ENCODE measurements at regions not wholly inside any gene's neighbourhood (a gene's known extent, or its start where the extent isn't known, plus 50 kb on each side); places are given as distances from the start of the nearest gene placed in this dataset.

DNA sequence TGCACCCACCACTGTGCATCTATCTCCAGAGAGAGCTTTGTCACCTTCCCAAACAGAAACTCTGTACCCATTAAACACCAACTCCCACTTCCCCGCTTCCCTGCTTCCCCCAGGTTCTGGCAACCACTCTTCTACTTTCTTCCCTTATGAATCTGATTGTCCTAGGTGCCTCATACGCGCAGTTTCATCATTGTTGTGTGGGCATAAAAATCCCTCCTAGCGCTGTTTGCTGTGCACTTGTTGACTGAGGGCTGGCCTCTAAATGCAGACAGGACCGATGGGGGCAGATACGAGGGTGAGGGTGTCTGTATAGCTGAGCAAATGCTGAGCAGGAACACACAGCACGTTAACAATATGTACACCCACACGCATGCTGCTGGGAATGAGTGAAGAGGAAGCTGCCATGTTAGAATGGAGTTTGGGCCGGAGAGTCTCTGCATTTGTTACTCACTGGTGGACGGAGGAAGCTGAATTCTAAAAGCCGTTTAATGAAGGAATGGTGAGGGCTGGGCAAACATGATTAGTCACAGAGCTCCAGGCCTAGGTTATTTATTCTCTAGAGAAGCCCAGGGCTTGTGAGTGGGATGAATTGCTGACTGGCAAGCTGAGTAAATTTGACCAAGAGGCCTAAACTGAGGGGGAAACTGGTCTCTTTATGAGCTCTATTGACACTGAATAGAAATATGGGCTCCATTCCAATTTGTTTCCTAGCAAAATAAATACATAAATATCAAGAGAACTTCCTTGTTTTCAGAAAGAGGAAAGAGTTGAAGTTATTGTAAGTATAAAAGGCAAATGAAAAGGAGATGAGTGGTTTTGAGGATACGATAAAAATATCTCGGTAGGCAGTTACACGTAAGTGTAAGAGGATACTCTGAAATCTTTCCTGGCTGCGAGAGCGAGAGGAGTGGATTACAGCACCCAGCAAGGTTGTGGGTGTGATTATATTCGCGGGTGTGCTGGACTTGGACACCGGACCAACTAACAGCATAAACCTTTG lies 95.9 kb upstream of the RPS6KA3 start:
- no peak for DNase-seq (ENCODE audit: low read depth)
- TF ChIP-seq, protein P1, sequence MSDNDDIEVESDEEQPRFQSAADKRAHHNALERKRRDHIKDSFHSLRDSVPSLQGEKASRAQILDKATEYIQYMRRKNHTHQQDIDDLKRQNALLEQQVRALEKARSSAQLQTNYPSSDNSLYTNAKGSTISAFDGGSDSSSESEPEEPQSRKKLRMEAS (IDR thresholded peaks at IDR 0.05; ENCODE audit: low read depth, low read length): no peak
- TF ChIP-seq, protein P2, sequence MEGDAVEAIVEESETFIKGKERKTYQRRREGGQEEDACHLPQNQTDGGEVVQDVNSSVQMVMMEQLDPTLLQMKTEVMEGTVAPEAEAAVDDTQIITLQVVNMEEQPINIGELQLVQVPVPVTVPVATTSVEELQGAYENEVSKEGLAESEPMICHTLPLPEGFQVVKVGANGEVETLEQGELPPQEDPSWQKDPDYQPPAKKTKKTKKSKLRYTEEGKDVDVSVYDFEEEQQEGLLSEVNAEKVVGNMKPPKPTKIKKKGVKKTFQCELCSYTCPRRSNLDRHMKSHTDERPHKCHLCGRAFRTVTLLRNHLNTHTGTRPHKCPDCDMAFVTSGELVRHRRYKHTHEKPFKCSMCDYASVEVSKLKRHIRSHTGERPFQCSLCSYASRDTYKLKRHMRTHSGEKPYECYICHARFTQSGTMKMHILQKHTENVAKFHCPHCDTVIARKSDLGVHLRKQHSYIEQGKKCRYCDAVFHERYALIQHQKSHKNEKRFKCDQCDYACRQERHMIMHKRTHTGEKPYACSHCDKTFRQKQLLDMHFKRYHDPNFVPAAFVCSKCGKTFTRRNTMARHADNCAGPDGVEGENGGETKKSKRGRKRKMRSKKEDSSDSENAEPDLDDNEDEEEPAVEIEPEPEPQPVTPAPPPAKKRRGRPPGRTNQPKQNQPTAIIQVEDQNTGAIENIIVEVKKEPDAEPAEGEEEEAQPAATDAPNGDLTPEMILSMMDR (IDR thresholded peaks at IDR 0.05; ENCODE audit: low read depth, low read length): no peak
- TF ChIP-seq MYC (IDR thresholded peaks at IDR 0.05; ENCODE audit: low read depth, low read length) (no peak), POLR2A (IDR thresholded peaks at IDR 0.05; ENCODE audit: extremely low read depth, insufficient read length) (no peak)
- no peak overlapping the region for H3K4me3 ChIP-seq (ENCODE audit: low read depth, low read length)

DNA sequence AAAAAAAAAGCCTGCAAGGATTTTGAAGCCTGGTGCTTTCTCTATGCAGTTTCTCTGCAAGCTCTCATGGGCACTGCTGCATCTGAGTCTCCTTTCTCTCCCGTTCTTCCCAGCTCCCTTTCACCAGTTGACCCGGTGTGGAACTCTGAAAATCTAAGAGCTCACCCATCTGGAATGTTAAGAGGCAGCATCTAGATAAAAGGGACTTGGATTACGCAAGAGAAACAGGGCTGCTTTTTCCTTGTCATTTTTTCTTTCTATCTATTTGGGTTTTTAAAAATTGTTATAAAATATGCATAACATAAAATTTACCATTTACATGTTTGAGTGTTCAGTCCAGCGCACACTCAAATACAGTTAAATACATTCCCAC lies 95.2 kb upstream of the RPS6KA3 start:
- TF ChIP-seq, protein P1 (IDR thresholded peaks at IDR 0.05; ENCODE audit: low read depth, low read length): no peak
- TF ChIP-seq, protein P2 (IDR thresholded peaks at IDR 0.05; ENCODE audit: low read depth, low read length): no peak
- TF ChIP-seq POLR2A (IDR thresholded peaks at IDR 0.05; ENCODE audit: extremely low read depth, insufficient read length) (no peak), MYC (IDR thresholded peaks at IDR 0.05; ENCODE audit: low read depth, low read length) (no peak)
- no peak overlapping the region for H3K4me3 ChIP-seq (ENCODE audit: low read depth, low read length)
- no peak for DNase-seq (ENCODE audit: low read depth)

DNA sequence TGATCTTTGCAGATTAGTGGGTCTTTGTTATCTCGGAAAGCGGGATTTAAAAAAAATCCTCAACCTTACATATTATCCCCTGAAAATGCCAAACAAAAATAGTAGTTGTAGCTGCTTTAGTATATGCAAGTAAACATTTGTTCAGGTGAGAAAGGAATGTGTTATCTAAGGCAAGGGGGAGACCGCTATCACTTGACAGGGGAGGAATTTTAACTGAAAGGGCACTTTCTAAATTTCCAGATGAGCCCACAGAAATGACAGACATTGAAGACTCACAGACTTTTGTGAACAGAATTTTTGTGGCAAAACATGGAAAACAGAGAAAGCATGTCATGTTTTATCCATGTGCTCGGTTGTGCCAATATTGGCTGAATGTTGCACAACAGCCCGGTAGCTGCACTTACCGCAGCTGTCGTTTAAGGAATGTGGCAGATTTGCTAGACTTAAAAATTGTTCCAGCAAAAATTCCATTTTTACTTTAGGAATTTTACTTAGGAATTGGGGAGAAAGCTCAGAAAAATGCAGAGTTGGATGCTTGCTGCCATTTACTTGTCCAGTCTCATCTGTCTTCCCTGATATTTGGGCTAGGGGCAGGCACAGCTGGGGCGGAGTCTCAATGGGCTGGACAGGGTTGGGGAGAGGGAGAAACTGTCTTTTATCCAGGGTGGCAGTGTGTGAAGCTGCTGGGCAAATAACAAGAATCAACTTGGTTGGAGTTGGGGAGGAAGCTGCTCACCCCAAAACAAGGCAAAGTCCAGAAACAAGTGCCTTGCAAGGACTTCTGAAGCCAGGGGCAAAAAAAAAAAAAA lies 94.6 kb upstream of the RPS6KA3 start:
- TF ChIP-seq, protein P2 (IDR thresholded peaks at IDR 0.05; ENCODE audit: low read depth, low read length): no peak
- no peak for TF ChIP-seq MYC (IDR thresholded peaks at IDR 0.05; ENCODE audit: low read depth, low read length)
- TF ChIP-seq, protein P1 (IDR thresholded peaks at IDR 0.05; ENCODE audit: low read depth, low read length): peak; percentile 14; the same call in 1 of the 2 replicates

DNA sequence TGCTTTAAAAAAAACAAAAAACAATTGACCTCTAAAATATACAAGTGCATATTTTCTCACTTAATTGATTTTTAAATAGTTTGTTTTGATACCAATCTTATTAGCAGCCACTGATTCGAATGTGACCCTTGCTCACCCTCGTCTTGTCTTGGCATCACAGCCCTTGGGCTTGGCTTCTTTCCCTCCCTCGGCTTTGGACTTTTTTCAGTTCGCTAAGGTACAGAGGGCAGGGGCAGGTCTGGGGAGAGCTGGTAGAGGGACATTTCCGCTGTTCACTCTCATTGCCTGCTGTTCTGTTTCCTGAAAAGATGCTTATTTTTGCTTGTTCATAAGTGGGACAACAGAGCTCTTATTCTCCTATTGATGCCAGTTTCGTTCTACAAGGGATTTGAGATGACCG lies 88.5 kb upstream of the RPS6KA3 start:
- DNase-seq (ENCODE audit: low read depth): no peak
- TF ChIP-seq MYC (IDR thresholded peaks at IDR 0.05; ENCODE audit: low read depth, low read length): no peak
- TF ChIP-seq, protein P1 (IDR thresholded peaks at IDR 0.05; ENCODE audit: low read depth, low read length): no peak
- TF ChIP-seq, protein P2 (IDR thresholded peaks at IDR 0.05; ENCODE audit: low read depth, low read length): no peak
- no peak for TF ChIP-seq POLR2A (IDR thresholded peaks at IDR 0.05; ENCODE audit: extremely low read depth, insufficient read length)
- no peak overlapping the region for H3K4me3 ChIP-seq (ENCODE audit: low read depth, low read length)

More for the DNA sequence above, 94.6 kb upstream of the RPS6KA3 start:
- DNase-seq (ENCODE audit: low read depth): peak; percentile 12
- H3K4me3 ChIP-seq (ENCODE audit: low read depth, low read length): no peak overlapping the region

DNA sequence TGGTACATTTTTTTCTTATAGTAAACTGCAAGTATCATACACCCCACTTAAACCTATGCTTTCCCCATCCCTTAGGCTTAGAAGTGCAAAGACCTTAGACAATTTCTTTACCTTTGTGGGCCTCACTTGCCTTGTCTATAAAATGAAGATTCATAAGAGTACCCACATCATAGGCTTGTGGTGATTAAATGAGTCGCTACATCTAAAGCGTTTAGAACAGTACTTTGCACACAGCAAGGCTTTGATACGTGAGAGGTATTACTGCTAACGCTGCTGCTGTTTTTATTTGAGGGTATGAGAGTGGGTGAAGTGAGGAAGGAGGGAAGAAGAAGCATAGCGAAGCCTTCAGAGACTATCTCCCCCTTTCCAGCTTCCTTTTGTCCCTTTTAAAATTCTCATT lies 87.8 kb upstream of the RPS6KA3 start:
- TF ChIP-seq MYC (IDR thresholded peaks at IDR 0.05; ENCODE audit: low read depth, low read length): no peak
- TF ChIP-seq, protein P1 (IDR thresholded peaks at IDR 0.05; ENCODE audit: low read depth, low read length): no peak
- no peak for TF ChIP-seq POLR2A (IDR thresholded peaks at IDR 0.05; ENCODE audit: extremely low read depth, insufficient read length)
- TF ChIP-seq, protein P2 (IDR thresholded peaks at IDR 0.05; ENCODE audit: low read depth, low read length): no peak
- no peak overlapping the region for H3K4me3 ChIP-seq (ENCODE audit: low read depth, low read length)
- DNase-seq (ENCODE audit: low read depth): no peak

Measured in NB4 (cell line).